ENCODE measurements at regions not wholly inside any gene's neighbourhood (a gene's known extent, or its start where the extent isn't known, plus 50 kb on each side); places are given as distances from the start of the nearest gene placed in this dataset.

DNA sequence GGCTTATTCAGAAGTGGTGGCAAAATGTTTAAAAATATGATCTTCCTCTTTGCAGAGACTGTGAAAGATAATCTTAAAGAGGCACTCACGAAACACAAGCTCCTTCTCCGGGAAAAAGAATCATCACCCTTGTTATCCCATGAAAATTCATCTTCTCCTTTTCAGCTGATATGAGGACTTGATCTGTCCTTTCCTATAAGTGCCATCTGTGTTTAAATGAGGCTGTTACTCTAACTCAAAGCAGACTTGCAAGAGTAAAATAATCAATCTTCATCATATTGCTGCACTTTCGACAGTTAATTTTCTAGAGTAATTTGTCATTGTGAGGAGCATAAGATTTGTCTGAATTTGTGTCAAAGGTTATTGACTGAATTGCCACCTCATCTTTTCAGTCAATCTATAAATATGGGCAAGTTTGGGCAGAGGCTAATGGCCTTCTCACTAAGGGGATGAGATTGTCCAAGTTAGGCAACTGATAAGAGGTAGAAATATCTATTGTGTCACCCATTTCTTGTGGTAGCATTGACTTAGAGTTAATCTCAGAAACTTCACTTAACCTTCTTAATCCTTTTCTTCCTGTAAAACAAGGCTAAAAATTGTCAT is 452.9 kb downstream of the GRXCR1 start:
- DNase-seq (ENCODE audit: low spot score) = no peak

DNA sequence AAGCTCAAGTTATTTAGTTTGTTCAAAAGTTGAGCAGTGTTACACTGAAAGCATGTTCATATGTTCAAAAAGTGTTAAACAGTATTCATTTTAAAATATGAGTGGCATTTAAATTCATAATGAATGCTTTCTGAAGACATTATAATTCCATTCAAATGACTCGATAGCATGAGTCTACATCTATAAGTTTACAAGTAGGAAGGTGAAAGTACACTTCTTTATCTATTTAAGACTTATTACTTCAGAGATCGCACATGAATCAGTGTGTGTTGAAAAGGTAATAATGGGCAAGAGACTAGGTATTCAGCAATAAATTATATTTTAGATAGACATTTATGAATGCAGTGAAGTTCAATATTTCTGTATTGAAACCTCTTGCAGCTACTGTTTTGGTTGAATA is 456.1 kb downstream of the GRXCR1 start:
- DNase-seq (ENCODE audit: low spot score) = no peak

DNA sequence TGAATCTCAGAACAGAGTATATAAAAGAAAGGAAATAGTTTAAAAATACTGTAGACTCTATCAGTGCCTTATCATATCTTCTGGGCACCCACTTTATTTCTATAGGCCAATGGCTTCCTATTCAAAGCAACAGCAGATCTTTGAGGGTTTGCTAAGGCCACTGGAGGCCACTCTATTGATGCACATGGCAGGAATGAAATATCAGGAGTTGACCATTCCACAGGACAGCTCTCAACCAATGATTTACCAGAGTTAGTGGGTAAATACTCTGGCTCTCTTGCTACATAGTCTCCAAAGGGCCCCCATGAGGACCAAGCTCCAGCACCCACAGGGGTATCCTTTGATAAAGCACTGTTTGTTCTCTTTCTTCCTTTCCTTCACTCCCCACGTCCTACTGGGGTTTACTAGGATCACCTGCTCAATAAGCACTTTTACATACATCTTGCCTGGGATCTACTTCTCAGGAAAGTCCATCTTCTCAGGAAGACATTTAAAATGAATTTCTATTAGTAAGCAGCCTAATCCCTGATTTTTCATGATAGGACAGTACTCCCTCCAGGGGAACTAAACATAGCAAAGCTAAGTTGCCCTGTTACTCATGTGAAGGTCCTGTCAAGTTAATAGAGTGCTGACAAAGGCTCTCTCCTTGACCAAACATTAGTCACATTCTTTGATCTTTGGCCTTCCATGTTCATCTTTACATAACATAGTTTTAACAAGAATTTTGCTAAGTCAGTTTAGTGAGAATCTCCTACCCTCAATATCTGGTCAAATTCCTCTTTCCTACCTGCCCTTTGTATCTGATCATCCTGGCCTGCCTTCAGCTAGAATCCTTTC is 459.7 kb downstream of the GRXCR1 start:
- DNase-seq (ENCODE audit: low spot score) = no peak

DNA sequence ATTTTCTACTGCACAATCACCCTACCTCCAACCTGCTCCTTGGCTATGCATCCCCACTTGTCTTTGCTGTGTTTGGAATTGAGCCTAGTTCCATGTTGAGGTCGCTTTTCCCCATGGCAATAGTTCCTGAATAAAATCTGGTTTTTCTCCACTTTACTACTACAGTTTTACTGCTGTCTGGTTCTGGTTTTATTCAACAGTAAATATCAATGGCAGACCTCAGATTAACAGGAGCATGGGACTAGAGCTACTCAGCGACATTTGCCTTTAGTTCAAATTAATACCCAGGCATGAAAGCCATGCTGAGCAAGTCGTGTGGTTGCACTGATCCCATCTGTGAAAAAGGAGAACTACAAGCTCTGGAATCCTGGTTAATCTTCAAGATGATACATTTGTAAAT is 460.3 kb downstream of the GRXCR1 start:
- DNase-seq (ENCODE audit: low spot score) = no peak

DNA sequence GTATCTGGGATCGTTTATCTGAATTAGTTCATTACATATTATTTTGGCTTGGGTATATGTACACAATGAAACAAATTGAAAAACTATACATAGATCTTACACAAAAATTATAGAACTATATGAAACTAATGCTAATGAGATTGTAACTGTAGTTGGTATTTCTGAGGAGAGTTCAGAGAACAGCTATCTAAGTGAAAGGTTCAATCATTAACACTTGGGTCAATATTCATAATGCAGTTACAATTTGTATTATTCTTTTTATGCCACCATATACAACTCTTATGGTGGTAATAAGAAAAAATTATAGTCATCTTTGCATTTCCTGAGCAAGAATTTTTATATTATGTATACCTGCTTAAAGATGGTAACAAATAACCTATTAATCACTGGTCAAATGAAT is 461.0 kb downstream of the GRXCR1 start:
- no peak for DNase-seq (ENCODE audit: low spot score)

DNA sequence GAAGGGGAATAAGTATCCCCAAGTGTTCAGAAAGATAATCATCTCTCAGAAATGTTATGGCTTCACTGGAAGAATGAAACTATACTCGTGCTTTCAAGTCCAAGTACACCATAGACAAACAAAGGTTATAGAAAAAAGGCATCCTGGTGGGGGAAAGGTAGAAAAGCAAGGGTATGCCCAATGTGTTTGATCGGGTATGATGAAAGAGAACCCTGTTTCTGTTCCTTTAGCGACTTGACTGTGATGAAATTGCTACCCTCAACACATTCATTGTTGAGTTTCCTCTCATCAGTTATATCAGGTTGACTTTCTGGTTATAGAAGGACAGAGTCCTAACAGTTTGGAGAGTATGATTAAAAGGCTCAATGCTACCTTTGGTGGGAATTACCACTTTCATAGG is 464.3 kb downstream of the GRXCR1 start:
- no peak for DNase-seq (ENCODE audit: low spot score)

DNA sequence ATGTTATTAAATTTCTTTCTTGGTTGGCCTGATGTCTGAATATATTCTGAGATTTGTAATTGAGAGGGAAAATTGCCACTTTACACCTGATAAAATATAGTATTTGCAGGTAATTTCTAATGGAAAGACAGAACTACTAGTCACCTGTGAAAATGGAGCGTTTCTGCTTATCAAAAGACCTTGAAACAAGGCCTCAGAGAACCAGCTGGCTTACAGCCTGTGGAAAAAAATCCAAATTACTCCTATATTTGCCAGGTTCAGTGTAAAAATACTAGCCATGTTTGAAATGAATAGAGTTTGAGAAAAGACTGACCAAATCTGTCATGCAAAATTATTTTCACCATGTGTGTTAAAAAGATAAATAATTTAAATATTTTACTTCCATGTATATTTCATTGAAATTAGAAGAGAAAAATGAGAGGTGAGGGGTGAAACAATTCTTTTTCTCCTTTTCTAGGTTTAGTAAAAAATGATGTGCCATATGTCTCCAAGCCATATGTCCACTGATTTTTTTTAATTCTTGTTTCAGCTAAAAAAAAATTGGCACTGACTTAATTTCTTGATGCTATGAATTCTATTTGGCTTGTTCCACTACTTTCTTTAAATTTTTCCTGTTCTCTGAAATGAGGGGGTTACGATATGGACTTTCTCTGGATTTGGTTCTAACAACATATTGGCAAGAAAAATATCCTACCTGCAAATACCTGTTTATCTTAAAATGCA is 464.9 kb downstream of the GRXCR1 start:
- no peak for DNase-seq (ENCODE audit: low spot score)

DNA sequence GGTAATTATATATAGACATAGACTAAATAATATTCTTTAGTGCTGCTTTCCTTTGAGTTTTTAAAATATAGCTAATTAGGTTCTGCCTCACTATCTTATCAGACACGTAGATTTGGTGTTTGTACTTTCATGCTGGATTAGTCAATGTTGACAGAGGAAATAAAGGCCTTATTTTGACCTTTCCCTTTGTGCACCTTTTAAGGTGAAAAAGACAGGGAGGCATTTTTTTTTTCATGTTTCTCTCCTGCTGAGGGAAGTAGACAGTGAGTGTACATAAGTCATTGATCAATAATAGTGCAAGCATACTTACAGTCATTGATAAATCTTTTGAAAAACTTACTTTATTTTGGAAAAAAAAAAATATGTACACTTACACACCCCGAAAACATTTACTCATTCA is 467.8 kb downstream of the GRXCR1 start:
- DNase-seq (ENCODE audit: low spot score) = no peak

DNA sequence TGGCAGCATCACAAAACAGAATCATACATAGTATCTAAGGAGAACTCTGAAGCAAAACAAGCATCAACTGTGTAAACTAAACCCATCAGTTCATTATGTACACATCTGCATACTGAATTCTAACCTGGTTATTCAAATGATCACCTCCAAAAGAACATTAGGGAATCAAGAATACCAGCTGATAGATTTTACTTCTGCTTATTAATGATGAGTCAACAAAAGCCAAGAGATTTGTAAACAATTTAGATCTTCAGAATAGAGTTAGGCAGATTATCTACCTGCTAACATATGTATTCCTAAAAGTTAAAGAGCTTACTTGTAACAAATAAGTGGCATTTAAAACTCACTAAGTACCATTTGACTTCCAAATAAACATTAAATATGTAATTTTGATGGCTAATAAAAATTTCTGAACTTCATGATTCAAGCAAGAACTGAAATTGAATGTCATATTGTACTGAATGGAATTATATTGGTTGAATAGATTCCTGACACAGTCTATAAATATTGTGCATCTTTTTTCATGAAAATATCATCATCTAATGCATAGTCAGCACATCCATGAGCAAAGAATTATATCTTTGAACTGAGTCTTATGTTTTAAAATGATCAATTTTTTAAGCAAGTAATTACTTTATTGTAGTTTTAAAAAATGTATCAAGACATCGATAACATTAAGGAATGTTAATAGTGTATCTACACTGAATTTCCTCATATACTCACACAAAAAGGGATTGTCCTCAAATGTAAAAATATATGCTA is 470.5 kb downstream of the GRXCR1 start:
- DNase-seq (ENCODE audit: low spot score) = no peak

DNA sequence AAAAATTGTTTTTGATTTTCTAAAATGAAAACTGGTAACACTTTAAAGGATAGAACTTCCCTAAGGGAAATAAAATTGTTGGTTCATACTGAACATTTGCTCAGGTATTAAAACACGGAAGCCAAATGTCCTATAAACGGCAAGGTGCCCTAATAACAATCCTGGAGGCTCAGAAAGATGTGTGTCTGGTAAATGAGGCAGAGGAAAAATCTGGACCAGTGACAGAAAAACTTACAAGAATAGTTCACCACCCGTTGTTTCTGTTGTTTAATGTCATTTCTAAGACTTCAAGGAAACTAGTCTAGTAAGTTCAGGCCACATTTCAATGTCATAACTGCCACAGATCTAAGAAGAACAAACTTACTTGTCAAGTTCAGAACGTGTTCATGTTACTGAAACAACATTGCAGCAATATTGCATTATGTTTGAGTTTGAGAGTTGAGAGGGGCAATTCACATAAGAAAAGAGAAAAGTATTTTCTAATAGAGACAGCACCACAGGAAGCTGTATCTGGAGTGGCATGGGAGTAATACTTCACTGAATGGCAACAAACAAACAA is 476.6 kb downstream of the GRXCR1 start:
- DNase-seq (ENCODE audit: low spot score) = no peak

DNA sequence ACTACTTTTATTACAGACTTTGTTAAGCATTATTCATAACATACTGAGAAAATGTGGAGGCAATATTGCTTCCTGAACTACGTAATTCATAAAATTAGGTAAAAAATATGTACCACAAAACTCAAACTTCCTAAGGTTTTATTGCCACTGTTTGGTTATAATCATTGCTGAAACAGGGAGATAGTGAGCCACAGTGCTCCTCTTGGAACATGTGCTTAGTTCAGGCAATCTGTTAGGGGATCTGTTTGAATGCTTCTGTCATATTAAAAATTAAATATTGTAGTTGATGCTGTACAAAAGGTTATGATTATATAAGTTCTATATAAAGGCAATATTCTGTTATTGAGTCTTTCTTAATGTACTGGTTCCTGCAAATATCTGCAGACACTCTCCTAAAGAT is 480.7 kb downstream of the GRXCR1 start:
- DNase-seq (ENCODE audit: low spot score) = no peak

DNA sequence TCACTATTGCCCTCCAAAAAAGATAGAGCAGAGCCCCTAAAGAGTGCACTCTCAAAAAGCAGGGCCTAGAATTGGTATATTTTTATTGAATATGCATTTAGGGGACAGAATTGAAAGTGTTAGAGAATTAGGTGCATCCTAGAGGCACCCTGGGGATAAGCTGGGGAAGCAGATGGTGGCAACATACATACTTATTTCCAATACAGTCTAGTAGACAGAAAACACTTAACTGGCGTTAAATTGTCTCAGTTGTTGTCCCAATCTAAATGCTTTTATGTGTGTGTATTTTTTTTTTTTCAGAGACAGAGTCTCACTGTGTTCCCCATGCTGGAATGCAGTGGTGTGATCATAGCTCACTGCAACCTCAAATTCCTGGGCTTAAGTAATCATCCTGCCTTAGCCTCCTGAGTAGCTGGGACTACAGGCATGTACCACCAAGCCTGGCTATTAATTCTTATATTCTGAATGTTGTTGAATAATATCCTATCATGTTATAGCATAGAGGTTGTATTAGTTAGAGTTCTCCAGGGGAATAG is 481.8 kb downstream of the GRXCR1 start:
- no peak for DNase-seq (ENCODE audit: low spot score)

DNA sequence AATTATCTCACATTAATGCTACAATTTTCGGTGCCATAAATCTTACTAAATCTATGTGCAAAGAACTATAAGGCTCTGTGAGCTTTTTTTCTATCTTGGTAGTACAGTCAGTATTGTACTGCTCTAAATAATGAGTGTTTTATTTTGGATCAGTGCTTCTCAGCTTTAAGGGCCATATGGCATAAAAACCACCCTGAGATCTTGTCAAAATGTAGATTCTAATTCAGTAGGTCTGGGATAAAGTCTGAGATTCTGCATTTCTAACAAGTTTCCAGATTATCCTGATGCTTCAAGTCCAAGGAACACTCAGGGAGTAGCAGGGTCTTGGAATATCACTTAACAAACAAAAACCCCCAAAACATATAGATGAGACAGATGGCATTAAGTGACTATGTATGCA is 486.5 kb downstream of the GRXCR1 start:
- DNase-seq (ENCODE audit: low spot score) = no peak

DNA sequence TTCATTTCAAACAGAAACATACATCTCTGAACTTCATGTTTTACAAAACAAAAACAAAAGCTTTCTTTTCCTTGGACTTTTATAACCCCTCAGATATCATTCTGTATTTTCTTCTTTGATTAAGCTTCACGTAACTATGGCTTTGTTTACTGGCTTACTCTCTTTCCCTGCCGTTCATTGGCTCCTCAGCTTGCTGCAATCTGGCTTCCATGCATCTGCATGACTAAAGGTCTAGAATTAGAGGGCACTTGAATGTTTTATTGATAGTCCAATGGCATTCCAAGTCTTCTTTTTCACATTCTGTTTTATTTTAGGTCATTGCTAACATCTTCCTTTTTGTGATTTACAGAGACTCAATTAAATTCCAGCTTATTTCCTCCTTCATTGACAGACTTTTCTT is 487.6 kb downstream of the GRXCR1 start:
- DNase-seq (ENCODE audit: low spot score) = no peak

DNA sequence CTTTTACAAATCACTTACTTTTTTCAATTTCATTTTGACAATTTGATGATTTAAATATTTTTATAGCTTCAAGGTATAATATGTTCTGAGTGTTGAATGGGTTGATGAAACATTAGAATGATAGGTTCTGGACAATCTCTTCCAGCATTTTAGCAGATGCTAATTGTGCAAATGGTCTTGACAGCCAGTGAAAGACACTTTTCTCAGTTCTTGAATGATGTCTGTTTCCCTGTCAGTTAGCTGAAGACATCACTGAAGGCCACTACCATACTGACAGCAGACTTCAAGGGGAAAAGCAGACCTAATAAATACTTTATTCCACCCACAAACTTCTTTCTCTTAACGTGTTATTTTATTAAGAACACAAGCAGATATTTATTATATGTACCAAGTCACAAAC is 498.6 kb downstream of the GRXCR1 start:
- no peak for DNase-seq (ENCODE audit: low spot score)

DNA sequence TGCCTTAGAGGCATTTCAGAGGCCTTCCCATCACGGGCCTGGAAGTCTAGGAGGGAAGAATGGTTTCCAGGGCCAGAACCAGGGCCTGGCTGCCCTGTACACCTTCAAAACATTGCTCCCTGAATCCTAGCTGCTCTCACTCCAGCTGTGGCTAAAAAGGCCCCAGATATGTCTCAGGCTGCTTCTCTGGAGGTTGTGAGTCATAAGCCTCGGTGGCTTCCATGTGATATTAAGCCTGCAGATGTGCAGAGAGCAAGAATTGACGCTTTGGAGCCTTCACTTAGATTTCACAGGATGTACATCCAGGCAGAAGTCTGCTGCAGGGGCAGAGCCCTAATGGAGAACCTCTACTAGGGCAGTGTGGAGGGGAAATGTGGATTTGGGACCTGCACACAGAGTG is 502.5 kb downstream of the GRXCR1 start:
- DNase-seq (ENCODE audit: low spot score) = no peak

DNA sequence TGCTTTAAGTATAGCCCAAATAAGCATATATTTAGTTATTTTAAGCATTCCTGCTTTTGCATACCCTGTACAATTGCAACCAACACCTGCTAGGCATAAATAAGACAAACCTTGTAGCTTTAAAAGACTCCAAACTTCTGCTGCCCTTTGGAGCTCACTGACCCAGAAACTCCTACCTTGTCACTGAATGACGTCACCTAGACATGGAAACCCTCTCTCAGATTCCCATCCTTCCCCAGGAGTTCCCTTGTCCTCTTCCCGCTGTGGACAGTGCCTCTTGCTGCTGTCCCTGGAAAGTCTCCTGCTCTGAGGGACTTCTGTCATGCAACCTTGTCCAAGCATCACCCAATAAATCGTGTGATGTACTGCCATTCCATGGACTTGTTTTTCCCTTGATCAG is 507.2 kb downstream of the GRXCR1 start:
- DNase-seq (ENCODE audit: low spot score) = no peak

DNA sequence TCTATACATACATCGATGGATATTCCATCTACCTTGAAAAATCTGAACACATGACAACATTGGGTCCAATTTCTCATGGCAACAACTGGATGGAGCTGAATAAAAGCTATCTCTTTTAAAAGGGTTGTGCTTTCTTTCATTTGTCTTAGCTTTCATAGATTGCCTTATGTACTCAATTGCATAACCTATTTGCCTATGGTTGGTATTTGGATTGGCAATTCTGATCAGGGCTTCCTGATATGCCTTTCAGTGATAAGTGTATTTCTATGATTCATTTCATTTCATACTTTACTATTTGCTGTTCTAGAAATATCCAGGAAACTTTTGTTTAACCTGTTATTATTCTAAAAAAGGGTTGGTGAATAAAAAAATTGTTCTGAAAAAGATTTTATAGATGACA is 509.9 kb downstream of the GRXCR1 start:
- no peak for DNase-seq (ENCODE audit: low spot score)

DNA sequence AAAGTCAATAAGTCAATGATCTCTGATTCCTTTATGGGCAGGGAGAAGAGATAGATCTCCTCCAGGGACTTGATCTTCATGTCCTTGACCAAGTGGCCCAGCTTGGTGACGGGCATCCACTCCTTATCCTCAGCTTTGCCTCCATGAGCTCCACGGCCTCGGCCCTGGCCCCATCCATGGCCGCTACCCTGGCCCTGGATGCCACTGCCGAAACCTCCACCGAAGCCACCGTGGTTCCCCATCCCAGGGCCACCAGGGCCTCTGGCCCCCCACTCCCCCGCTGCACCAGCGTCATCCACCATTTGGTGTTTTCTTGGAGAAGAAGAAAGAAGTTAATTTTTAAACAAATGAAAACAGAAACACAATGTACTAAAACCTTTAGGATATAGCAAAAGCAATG is 518.1 kb downstream of the GRXCR1 start:
- DNase-seq (ENCODE audit: low spot score) = no peak

DNA sequence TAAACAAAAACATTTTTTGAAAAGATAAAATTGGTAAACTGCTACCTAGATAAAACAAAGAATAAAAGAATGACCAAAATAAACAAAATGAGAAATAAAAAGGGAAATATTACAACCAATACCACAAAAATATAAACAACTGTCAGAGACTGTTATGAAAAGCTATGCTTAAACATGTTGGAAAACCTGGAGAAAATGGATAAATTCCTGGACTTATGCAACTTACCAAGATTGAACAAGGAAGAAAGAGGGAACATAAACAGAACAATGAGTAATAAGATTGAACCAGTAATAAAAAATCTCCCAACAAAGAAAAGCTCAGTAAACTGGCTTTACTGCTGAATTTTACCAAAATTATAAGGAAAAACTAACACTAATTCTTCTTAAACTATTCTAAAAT is 518.7 kb downstream of the GRXCR1 start:
- no peak for DNase-seq (ENCODE audit: low spot score)

DNA sequence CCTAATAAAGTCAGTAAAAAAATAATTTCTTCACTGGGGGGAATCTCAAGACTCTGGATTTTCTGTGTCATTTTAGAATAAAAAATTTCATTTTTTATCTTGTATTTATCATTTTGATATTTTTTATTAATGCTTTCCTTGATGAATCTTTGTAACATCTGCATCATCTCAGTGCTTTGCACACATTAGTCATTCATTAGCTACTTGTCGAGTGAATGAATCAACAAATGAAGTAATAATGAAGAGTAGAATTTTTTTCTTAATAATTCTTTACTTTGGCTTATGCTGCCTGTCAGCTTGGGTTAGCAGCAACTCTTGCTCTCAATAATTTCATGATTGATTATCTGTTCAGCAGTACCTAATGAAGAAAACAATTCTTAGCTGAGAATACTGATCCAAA is 530.8 kb downstream of the GRXCR1 start:
- no peak for DNase-seq (ENCODE audit: low spot score)

DNA sequence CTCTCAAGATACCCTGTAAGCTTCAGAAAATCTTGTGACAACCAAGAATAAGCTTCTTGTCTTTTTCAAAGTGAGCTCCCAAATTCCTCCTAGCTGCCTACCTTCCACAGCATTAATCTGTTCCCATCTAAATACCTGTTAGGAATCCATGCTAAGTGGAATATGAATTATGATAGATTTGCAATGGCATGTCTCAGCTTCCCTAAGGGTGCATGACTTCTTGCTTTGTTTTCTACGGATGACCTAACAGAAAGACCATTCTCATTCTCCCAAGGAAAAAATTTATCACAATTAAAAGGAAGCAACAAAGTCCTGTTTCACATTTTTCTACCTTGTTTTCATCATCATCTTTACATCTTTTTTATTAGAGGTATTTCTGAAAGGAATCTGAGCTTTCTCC is 532.7 kb downstream of the GRXCR1 start:
- DNase-seq (ENCODE audit: low spot score) = no peak

Measured in AG20443 (cell line).